ENCODE measurements at regions not wholly inside any gene's neighbourhood (a gene's known extent, or its start where the extent isn't known, plus 50 kb on each side); places are given as distances from the start of the nearest gene placed in this dataset.
A peak's percentile ranks its signal among the peaks of the same experiment; 100 is the strongest.

DNA sequence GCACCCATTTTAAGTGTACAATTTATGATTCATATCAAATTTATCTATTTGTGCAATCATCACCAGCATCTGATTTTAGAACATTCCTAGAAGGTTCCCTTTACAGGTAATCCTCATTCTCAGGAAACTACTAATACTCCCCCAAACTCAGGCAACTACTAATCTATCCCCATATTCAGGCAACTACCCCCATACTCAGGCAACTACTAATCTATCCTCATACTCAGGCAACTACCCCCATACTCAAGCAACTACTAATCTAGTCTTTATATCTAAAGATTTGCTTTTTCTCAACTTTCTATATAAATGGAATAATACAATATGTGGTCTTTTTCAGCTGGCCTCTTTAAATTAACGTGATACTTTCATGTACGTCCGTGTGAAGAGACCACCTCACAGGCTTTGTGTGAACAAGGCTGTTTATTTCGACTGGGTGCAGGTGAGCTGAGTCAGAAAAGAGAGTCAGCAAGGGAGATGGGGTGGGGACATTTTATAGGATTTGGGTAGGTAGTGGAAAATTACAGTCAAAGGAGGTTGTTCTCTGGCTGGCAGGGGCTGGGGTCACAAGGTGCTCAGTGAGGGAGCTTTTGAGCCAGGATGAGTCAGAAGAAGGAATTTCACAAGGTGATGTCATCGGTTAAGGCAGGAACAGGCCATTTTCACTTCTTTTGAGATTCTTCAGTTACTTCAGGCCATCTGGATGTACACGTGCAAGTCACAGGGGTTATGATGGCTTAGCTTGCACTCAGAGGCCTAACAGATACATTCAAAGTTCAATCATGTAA is 1444.5 kb upstream of the CADM2 start:
- no peaks in the 10 kb centered on the region for H3K9me2 ChIP-seq (replicated peaks; ENCODE audit: insufficient read depth)

GRCh38 chr3:83515123-83515522 is 1443.7 kb upstream of the CADM2 start:
- Histone ChIP-seq H3K4me3 (no peak overlapping the region), H3K79me2 (no peaks in the 10 kb centered on the region), H4K20me1 (ENCODE audit: insufficient read depth, poor library complexity, severe bottlenecking) (no peaks in the 10 kb centered on the region), H3K36me3 (replicated peaks; ENCODE audit: insufficient read depth, low read depth) (no peaks in the 10 kb centered on the region), H3K9me3 (ENCODE audit: low read depth) (no peaks in the 10 kb centered on the region), H3K4me1 (ENCODE audit: insufficient read depth) (no peaks in the 10 kb centered on the region), H2AFZ (no peak overlapping the region), H3K27ac (peak overlapping the region; percentile 8), H3K9me2 (replicated peaks; ENCODE audit: insufficient read depth) (no peaks in the 10 kb centered on the region), H3K27me3 (no peaks in the 10 kb centered on the region), H3K4me2 (no peak overlapping the region)
- no peak for DNase-seq (ENCODE audit: low spot score)
- WGBS (ENCODE audit: low lambda C conversion rate, missing lambda C conversion rate) = 99% methylated on average over 18 of the region's 18 CpGs
- TF ChIP-seq EZH2 (IDR thresholded peaks at IDR 0.05; ENCODE audit: borderline replicate concordance) (no peak), EZH2phosphoT487 (IDR thresholded peaks at IDR 0.05; ENCODE audit: low read depth, severe bottlenecking, unreplicated experiment) (no peak)
- TF ChIP-seq, protein P1, sequence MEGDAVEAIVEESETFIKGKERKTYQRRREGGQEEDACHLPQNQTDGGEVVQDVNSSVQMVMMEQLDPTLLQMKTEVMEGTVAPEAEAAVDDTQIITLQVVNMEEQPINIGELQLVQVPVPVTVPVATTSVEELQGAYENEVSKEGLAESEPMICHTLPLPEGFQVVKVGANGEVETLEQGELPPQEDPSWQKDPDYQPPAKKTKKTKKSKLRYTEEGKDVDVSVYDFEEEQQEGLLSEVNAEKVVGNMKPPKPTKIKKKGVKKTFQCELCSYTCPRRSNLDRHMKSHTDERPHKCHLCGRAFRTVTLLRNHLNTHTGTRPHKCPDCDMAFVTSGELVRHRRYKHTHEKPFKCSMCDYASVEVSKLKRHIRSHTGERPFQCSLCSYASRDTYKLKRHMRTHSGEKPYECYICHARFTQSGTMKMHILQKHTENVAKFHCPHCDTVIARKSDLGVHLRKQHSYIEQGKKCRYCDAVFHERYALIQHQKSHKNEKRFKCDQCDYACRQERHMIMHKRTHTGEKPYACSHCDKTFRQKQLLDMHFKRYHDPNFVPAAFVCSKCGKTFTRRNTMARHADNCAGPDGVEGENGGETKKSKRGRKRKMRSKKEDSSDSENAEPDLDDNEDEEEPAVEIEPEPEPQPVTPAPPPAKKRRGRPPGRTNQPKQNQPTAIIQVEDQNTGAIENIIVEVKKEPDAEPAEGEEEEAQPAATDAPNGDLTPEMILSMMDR (IDR thresholded peaks at IDR 0.05; ENCODE audit: poor library complexity) = no peak

More for the DNA sequence above, 1444.5 kb upstream of the CADM2 start:
- no peak overlapping the region for H2AFZ ChIP-seq
- DNase-seq (ENCODE audit: low spot score) = peak; percentile 51
- H3K27ac ChIP-seq = peak overlapping the region; percentile 8
- TF ChIP-seq EZH2phosphoT487 (IDR thresholded peaks at IDR 0.05; ENCODE audit: low read depth, severe bottlenecking, unreplicated experiment) (no peak), EZH2 (IDR thresholded peaks at IDR 0.05; ENCODE audit: borderline replicate concordance) (no peak)
- TF ChIP-seq, protein P1 (IDR thresholded peaks at IDR 0.05; ENCODE audit: poor library complexity) = no peak
- no peaks in the 10 kb centered on the region for H3K27me3 ChIP-seq
- no peaks in the 10 kb centered on the region for H3K79me2 ChIP-seq
- no peak overlapping the region for H3K4me3 ChIP-seq
- no peak overlapping the region for H3K4me2 ChIP-seq
- no peaks in the 10 kb centered on the region for H4K20me1 ChIP-seq (ENCODE audit: insufficient read depth, poor library complexity, severe bottlenecking)
- no peaks in the 10 kb centered on the region for H3K36me3 ChIP-seq (replicated peaks; ENCODE audit: insufficient read depth, low read depth)
- H3K9me3 ChIP-seq (ENCODE audit: low read depth) = no peaks in the 10 kb centered on the region
- WGBS (ENCODE audit: low lambda C conversion rate, missing lambda C conversion rate) = 62% methylated on average over 6 of the region's 6 CpGs
- no peaks in the 10 kb centered on the region for H3K4me1 ChIP-seq (ENCODE audit: insufficient read depth)

DNA sequence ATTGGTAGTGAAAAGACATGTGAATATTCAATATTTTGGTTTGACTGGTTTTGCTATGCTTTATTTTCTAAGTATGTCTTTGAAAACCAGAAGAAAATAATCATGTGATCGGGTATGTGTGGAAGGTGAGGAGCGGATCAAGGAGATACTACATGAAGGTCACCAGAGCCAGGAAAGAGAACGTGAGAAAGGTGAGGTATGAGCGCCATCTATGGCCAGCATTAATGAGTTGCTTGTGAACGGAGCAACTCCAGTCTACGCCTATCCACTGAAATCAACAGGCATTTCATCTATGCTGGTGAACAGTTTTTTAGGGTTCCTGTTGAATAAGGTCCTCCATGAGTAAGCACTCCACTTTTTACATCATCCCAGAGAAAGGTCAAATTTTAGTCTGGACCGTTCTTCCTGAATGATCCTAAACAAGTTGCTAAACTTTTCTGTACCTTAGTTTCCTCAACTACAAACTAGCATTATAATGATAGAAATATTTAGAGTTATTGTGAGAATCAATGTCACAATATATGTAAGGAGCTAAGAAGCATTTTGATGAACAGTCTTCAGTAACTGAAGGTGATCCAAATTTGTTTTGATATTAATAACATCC is 1435.2 kb upstream of the CADM2 start:
- no peak overlapping the region for H2AFZ ChIP-seq
- no peaks in the 10 kb centered on the region for H4K20me1 ChIP-seq (ENCODE audit: insufficient read depth, poor library complexity, severe bottlenecking)
- no peaks in the 10 kb centered on the region for H3K36me3 ChIP-seq (replicated peaks; ENCODE audit: insufficient read depth, low read depth)
- H3K79me2 ChIP-seq = no peaks in the 10 kb centered on the region
- H3K4me2 ChIP-seq = no peak overlapping the region
- DNase-seq (ENCODE audit: low spot score) = peak; percentile 78
- no peaks in the 10 kb centered on the region for H3K9me3 ChIP-seq (ENCODE audit: low read depth)
- H3K27ac ChIP-seq = no peak overlapping the region
- no peaks in the 10 kb centered on the region for H3K4me1 ChIP-seq (ENCODE audit: insufficient read depth)
- 4% methylated on average over 7 of the region's 7 CpGs for WGBS (ENCODE audit: low lambda C conversion rate, missing lambda C conversion rate)
- no peak overlapping the region for H3K4me3 ChIP-seq
- no peaks in the 10 kb centered on the region for H3K9me2 ChIP-seq (replicated peaks; ENCODE audit: insufficient read depth)
- H3K27me3 ChIP-seq = no peaks in the 10 kb centered on the region
- TF ChIP-seq, protein P1 (IDR thresholded peaks at IDR 0.05; ENCODE audit: poor library complexity) = peak; percentile 87
- TF ChIP-seq EZH2 (IDR thresholded peaks at IDR 0.05; ENCODE audit: borderline replicate concordance) (no peak), EZH2phosphoT487 (IDR thresholded peaks at IDR 0.05; ENCODE audit: low read depth, severe bottlenecking, unreplicated experiment) (no peak)

Measured in hepatocyte (in vitro differentiated cells).